ENCODE measurements at regions not wholly inside any gene's neighbourhood (a gene's known extent, or its start where the extent isn't known, plus 50 kb on each side); places are given as distances from the start of the nearest gene placed in this dataset.

- no peak overlapping the region for H3K4me3 ChIP-seq (ENCODE audit: low read depth, low read length)
- H3K9me3 ChIP-seq (ENCODE audit: severe bottlenecking): no peaks in the 10 kb centered on the region
- no peaks in the 10 kb centered on the region for H3K27me3 ChIP-seq (ENCODE audit: insufficient read depth, low read depth, severe bottlenecking)
- TF ChIP-seq CTCF (IDR thresholded peaks at IDR 0.05; ENCODE audit: low read depth, low read length): no peak
- no peak for DNase-seq
- H3K36me3 ChIP-seq: no peaks in the 10 kb centered on the region
- no peak overlapping the region for H3K27ac ChIP-seq
These were observed 483.7 kb upstream of the PIK3R1 start for GRCh38 chr5:67731886-67732285.

GRCh38 chr5:67730917-67731474 lies 484.6 kb upstream of the PIK3R1 start:
- H3K27ac ChIP-seq: no peak overlapping the region
- H3K4me3 ChIP-seq (ENCODE audit: low read depth, low read length): no peak overlapping the region
- H3K27me3 ChIP-seq (ENCODE audit: insufficient read depth, low read depth, severe bottlenecking): no peaks in the 10 kb centered on the region
- DNase-seq: no peak
- no peaks in the 10 kb centered on the region for H3K9me3 ChIP-seq (ENCODE audit: severe bottlenecking)
- no peak for TF ChIP-seq CTCF (IDR thresholded peaks at IDR 0.05; ENCODE audit: low read depth, low read length)
- H3K36me3 ChIP-seq: no peaks in the 10 kb centered on the region

- no peak for TF ChIP-seq CTCF (IDR thresholded peaks at IDR 0.05; ENCODE audit: low read depth, low read length)
- Histone ChIP-seq H3K4me3 (ENCODE audit: low read depth, low read length) (no peak overlapping the region), H3K36me3 (no peaks in the 10 kb centered on the region), H3K9me3 (ENCODE audit: severe bottlenecking) (no peaks in the 10 kb centered on the region), H3K27me3 (ENCODE audit: insufficient read depth, low read depth, severe bottlenecking) (no peaks in the 10 kb centered on the region), H3K27ac (no peak overlapping the region)
- no peak for DNase-seq
These were observed 487.1 kb upstream of the PIK3R1 start for GRCh38 chr5:67728326-67728890.

GRCh38 chr5:67725604-67726003 lies 490.0 kb upstream of the PIK3R1 start:
- no peak for DNase-seq
- Histone ChIP-seq H3K27me3 (ENCODE audit: insufficient read depth, low read depth, severe bottlenecking) (no peaks in the 10 kb centered on the region), H3K36me3 (no peaks in the 10 kb centered on the region), H3K4me3 (ENCODE audit: low read depth, low read length) (no peak overlapping the region), H3K27ac (no peak overlapping the region), H3K9me3 (ENCODE audit: severe bottlenecking) (no peaks in the 10 kb centered on the region)
- no peak for TF ChIP-seq CTCF (IDR thresholded peaks at IDR 0.05; ENCODE audit: low read depth, low read length)

- Histone ChIP-seq H3K27me3 (ENCODE audit: insufficient read depth, low read depth, severe bottlenecking) (no peaks in the 10 kb centered on the region), H3K9me3 (ENCODE audit: severe bottlenecking) (no peaks in the 10 kb centered on the region), H3K4me3 (ENCODE audit: low read depth, low read length) (no peak overlapping the region), H3K27ac (no peak overlapping the region), H3K36me3 (no peaks in the 10 kb centered on the region)
- TF ChIP-seq CTCF (IDR thresholded peaks at IDR 0.05; ENCODE audit: low read depth, low read length): no peak
- DNase-seq: no peak
These were observed 491.0 kb upstream of the PIK3R1 start for GRCh38 chr5:67724412-67725135.

All from WERI-Rb-1 (cell line).